ENCODE measurements at regions not wholly inside any gene's neighbourhood (a gene's known extent, or its start where the extent isn't known, plus 50 kb on each side); places are given as distances from the start of the nearest gene placed in this dataset.

DNA sequence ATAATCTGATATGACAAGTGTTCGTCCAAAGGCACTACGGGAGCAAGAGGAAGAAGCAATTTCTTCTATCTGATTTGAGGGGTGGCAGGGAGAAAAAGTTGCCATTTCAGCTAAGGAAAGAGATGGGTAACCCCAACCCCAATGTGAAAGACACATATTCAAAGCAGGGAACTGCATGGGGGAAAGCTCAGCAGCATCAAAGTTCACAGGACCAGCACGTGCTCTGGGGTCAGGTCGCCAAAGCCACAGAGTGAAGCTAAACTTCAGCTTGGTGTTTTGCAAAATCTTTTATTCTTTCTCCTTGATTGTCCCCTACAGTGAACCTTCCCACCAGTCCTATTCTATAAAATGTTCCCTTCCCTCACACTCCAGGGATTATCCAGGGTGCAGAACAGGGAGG lies 112.8 kb upstream of the PPP2R2D start:
- Mint-ChIP-seq H3K9me3 (ENCODE audit: unreplicated experiment) (peaks cover 13% of the 10 kb centered on the region), H3K4me1 (ENCODE audit: unreplicated experiment) (no peaks in the 10 kb centered on the region), H3K27ac (ENCODE audit: unreplicated experiment) (no peak overlapping the region), H3K36me3 (ENCODE audit: unreplicated experiment) (no peaks in the 10 kb centered on the region), H3K27me3 (ENCODE audit: unreplicated experiment) (no peaks in the 10 kb centered on the region), H3K4me3 (ENCODE audit: unreplicated experiment) (no peak overlapping the region)
- TF ChIP-seq, protein P1, sequence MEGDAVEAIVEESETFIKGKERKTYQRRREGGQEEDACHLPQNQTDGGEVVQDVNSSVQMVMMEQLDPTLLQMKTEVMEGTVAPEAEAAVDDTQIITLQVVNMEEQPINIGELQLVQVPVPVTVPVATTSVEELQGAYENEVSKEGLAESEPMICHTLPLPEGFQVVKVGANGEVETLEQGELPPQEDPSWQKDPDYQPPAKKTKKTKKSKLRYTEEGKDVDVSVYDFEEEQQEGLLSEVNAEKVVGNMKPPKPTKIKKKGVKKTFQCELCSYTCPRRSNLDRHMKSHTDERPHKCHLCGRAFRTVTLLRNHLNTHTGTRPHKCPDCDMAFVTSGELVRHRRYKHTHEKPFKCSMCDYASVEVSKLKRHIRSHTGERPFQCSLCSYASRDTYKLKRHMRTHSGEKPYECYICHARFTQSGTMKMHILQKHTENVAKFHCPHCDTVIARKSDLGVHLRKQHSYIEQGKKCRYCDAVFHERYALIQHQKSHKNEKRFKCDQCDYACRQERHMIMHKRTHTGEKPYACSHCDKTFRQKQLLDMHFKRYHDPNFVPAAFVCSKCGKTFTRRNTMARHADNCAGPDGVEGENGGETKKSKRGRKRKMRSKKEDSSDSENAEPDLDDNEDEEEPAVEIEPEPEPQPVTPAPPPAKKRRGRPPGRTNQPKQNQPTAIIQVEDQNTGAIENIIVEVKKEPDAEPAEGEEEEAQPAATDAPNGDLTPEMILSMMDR (IDR thresholded peaks at IDR 0.05) = no peak
- DNase-seq (ENCODE audit: extremely low spot score, unreplicated experiment) = peak; percentile 36

DNA sequence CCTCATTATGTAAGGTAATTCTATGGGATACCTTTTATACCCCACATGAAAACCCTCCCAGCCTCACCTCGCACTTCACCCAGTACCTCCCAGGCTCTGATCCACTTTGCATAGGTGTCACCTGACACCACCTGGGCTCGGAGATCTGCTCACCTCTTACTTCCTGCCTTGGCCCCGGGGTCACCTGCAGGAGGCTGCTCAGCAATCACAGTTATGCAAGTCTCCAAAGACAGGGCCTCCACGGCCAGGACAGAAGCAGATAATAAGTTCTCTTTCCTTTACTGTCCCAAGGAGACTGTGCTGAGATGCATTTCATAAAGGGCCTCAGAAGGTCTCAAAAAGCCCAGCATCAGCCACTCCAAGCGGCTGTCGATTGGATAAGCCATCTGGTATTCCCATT lies 112.4 kb upstream of the PPP2R2D start:
- no peaks in the 10 kb centered on the region for H3K36me3 Mint-ChIP-seq (ENCODE audit: unreplicated experiment)
- H3K4me3 Mint-ChIP-seq (ENCODE audit: unreplicated experiment) = no peak overlapping the region
- TF ChIP-seq, protein P1 (IDR thresholded peaks at IDR 0.05) = no peak
- H3K27ac Mint-ChIP-seq (ENCODE audit: unreplicated experiment) = no peak overlapping the region
- peaks cover 10% of the 10 kb centered on the region for H3K9me3 Mint-ChIP-seq (ENCODE audit: unreplicated experiment)
- peak; percentile 59 for DNase-seq (ENCODE audit: extremely low spot score, unreplicated experiment)
- no peaks in the 10 kb centered on the region for H3K4me1 Mint-ChIP-seq (ENCODE audit: unreplicated experiment)
- no peaks in the 10 kb centered on the region for H3K27me3 Mint-ChIP-seq (ENCODE audit: unreplicated experiment)

DNA sequence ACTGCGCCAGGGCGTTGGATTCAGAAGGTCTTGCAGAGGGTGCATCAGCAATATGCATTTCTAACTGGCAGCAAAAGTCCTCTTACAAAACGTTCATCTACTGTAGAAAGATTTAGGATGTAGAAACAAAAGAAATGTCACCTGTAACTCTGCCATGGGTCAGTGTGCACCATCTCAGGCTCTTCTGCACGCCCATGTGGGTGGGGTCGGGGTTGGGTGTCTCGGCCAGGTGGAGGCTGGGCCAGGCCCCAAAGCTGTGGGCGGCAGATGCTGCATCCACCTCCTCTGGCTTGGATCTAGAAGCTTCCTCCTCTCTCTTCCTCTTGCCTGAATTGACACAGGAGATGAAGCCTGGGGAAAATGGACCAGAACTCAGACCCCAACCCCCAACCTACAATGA lies 111.3 kb upstream of the PPP2R2D start:
- Mint-ChIP-seq H3K4me3 (ENCODE audit: unreplicated experiment) (no peak overlapping the region), H3K36me3 (ENCODE audit: unreplicated experiment) (no peaks in the 10 kb centered on the region), H3K4me1 (ENCODE audit: unreplicated experiment) (no peaks in the 10 kb centered on the region), H3K27me3 (ENCODE audit: unreplicated experiment) (no peaks in the 10 kb centered on the region), H3K9me3 (ENCODE audit: unreplicated experiment) (peaks cover 10% of the 10 kb centered on the region), H3K27ac (ENCODE audit: unreplicated experiment) (no peak overlapping the region)
- TF ChIP-seq, protein P1 (IDR thresholded peaks at IDR 0.05) = no peak
- peak; percentile 69 for DNase-seq (ENCODE audit: extremely low spot score, unreplicated experiment)

DNA sequence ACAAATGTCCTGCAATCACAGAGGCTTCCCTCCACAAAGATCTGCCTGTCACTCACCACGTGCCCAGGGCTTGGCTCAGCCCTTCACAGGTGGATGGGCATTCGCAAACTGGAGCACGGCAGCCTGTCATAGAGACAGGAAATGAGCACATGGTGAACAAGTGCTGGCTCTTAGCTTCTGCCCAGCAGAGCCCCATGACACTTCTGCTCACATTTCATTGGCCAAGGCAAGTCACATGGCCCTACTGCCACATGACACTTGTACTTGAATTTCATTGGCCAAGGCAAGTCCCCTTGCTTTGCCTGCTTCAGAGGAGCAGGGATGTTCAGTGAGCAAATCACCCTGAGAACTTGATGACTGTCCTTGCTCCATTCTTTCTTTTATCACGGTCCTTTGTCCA lies 110.8 kb upstream of the PPP2R2D start:
- no peaks in the 10 kb centered on the region for H3K36me3 Mint-ChIP-seq (ENCODE audit: unreplicated experiment)
- peaks cover 5% of the 10 kb centered on the region for H3K9me3 Mint-ChIP-seq (ENCODE audit: unreplicated experiment)
- DNase-seq (ENCODE audit: extremely low spot score, unreplicated experiment) = peak; percentile 74
- H3K4me3 Mint-ChIP-seq (ENCODE audit: unreplicated experiment) = no peak overlapping the region
- H3K27me3 Mint-ChIP-seq (ENCODE audit: unreplicated experiment) = no peaks in the 10 kb centered on the region
- H3K27ac Mint-ChIP-seq (ENCODE audit: unreplicated experiment) = no peak overlapping the region
- no peaks in the 10 kb centered on the region for H3K4me1 Mint-ChIP-seq (ENCODE audit: unreplicated experiment)
- TF ChIP-seq, protein P1 (IDR thresholded peaks at IDR 0.05) = no peak

DNA sequence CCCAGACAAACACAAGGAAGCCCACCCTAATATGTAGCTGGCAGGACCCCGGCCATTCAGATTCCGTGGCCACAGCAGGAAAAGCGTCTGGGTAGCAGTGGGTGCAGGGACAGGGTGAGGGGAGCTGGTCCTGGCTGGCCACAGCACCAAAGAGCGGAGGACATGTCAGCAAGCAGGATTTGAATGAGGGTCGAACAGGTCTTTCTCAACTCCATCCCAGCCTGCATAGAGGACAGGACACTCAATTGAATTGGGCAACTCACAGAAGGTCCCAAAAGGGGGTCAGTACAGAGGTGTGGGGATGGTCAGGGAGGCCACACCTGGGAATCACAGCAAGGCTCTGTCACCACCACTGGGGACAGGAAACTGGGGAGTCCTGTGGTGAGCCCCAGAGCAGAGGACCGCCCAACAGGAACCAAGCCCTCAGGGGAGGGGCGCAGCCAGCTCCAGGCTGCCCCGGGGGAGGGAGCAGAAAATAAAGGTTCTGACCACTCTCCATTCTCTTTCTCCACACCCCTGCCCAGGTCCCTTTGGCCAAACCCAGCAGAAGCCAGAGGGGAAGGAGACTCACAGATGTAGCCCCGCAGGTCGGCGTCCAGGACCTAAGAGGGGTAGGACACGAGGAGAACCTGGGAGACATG lies 108.7 kb upstream of the PPP2R2D start:
- H3K27ac Mint-ChIP-seq (ENCODE audit: unreplicated experiment) = no peak overlapping the region

More for the DNA sequence above, 108.7 kb upstream of the PPP2R2D start:
- H3K27me3 Mint-ChIP-seq (ENCODE audit: unreplicated experiment) = no peaks in the 10 kb centered on the region
- TF ChIP-seq, protein P1 (IDR thresholded peaks at IDR 0.05) = no peak
- peaks cover 6% of the 10 kb centered on the region for H3K9me3 Mint-ChIP-seq (ENCODE audit: unreplicated experiment)
- no peaks in the 10 kb centered on the region for H3K4me1 Mint-ChIP-seq (ENCODE audit: unreplicated experiment)
- no peaks in the 10 kb centered on the region for H3K36me3 Mint-ChIP-seq (ENCODE audit: unreplicated experiment)
- peak; percentile 78 for DNase-seq (ENCODE audit: extremely low spot score, unreplicated experiment)
- no peak overlapping the region for H3K4me3 Mint-ChIP-seq (ENCODE audit: unreplicated experiment)

Data from osteocyte (in vitro differentiated cells).